Fibroblast of skin of left quadriceps (primary cell): ENCODE measurements at regions not wholly inside any gene's neighbourhood (a gene's known extent, or its start where the extent isn't known, plus 50 kb on each side); places are given as distances from the start of the nearest gene placed in this dataset.

ENCODE experiments used
- DNase-seq, 2 experiments: peaks; one replicate each; pipeline ENCODE4 v3.0.0-alpha.2; 2013; ENCODE audit warnings: low read depth in 2 of 2

- DNase-seq, result no peak
Measured at GRCh38 chr1:231108516-231109302, 53.1 kb upstream of the TRIM67 start.

- DNase-seq, result no peak
Measured at GRCh38 chr1:231107600-231108326, 54.1 kb upstream of the TRIM67 start.

- no peak for DNase-seq
Measured at GRCh38 chr1:231107151-231107550, 54.7 kb upstream of the TRIM67 start.

DNA sequence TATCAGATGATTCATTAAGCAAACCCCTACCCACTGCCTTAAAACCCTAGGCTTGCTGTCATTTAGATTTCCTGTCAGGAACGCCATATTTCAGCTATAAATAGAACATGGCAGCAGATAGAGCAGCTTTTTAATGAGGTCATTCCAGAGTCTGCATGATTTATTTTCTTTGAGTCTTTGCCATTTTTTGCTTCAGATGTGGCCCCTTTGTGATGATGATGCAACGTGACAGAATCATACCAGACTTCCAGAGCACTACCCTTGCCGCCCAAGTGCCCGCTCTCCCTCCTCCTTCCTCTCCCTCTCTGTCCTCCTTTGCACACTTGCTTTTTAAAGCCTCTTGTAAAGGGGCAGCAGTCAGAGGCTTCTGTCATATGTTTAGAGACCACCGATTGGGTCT is 55.5 kb upstream of the TRIM67 start:
- peak; percentile 64 to 69 for DNase-seq

- DNase-seq, result no peak
Measured at GRCh38 chr1:231104917-231105316, 56.9 kb upstream of the TRIM67 start.

DNA sequence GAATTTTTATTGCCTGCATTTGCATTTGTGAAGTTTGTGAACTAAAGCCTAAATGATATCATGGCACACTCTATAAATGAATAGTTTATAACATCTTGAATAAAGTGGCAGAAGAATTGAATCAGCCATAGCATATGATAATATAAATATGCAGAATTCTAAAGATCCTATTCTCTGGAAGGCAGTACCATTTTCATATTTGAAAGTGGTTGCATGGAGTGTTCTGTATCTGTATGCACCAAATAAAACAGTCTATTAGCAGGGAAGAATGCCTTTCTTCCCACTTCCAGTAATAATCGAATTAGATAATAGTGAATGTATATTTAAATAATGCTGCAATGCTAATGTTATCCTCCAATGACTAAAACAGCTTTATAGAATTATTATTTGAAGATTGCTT is 57.9 kb upstream of the TRIM67 start:
- no peak for DNase-seq

- no peak for DNase-seq
Measured at GRCh38 chr1:231099996-231100767, 60.1 kb upstream of the FAM89A start.

- no peak for DNase-seq
Measured at GRCh38 chr1:231099311-231099710, 59.3 kb upstream of the FAM89A start.

DNA sequence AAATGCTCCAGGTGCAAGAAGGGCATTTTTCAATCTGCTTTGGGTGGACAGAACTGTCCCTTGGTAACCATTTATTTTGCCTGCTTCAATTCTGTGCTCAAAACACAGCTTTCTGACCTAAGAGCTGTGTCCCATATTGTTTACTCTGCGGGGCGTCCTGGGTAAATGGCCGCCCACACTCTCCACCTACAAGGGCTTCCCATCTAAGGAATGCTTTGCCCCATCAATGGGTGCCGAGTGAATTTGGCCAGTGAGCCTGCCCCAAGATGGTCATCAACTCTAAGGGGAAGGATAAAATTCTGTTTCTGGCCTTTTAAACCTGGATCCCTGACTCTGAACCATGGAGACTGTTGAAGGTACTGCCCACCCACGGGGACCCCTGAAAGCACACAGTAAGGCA is 55.5 kb upstream of the FAM89A start:
- no peak for DNase-seq

- DNase-seq, result no peak
Measured at GRCh38 chr1:231094421-231094820, 54.4 kb upstream of the FAM89A start.

DNA sequence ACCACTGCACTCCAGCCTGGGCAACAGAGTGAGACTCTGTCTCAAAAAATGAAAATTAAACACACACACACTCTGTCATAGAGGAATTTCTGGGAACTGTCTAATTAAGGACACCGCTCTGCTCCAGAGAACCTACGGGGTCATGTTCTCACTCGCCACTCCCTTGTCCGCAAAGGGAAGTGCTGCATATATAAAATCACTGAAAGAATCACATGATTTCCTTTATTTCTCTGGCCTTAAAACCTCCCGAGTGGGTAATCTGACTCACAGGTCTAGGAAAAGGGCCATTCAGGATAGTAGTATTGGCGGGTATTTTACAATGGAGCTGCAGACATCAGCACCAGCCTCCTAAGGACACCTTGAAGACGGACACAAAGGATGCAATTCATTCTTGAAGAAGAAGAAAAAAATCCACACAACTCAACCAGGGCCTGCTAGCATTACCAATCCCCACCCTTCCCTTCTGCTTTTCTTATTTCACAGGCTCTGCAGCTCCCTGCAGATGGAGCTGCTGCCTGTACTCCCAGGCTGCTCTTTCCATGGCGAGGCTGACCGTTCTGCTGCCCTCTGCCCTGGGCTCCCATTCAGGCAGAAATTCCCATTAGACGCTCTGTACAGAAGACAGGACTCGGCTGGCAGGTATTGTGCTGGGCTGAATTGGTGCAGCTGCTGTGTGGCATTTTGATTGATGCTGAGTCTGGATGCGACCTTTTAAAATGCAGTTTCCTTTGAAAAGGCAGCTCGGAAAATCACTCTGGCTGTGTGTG is 53.3 kb upstream of the FAM89A start:
- no peak for DNase-seq

GRCh38 chr1:231092380-231092779 is 52.3 kb upstream of the FAM89A start:
- no peak for DNase-seq

GRCh38 chr1:231091831-231092301 is 51.8 kb upstream of the FAM89A start:
- DNase-seq, result peak in 1 of 2 experiments; percentile 4

- no peak for DNase-seq
Measured at GRCh38 chr1:231091415-231091814, 51.4 kb upstream of the FAM89A start.
